H1 (cell line): ENCODE measurements at regions not wholly inside any gene's neighbourhood (a gene's known extent, or its start where the extent isn't known, plus 50 kb on each side); places are given as distances from the start of the nearest gene placed in this dataset.
"Not testable (repeated sequence)": the region's sequence is repeated elsewhere in the genome, so short reads cannot be mapped to it uniquely, and the experiment has no call there.

Experiments used
- CTCF ChIA-PET: fragments of 300-600 bp; sonication (Branson Sonifier 250); formaldehyde crosslinking; loops from one replicate; lab custom pipeline; 2021; ENCODE audit not compliant: partially characterized antibody; lab: Charles Lee
- POLR2A ChIA-PET: fragments of 300-600 bp; sonication (Branson Sonifier 250); formaldehyde crosslinking; loops from one replicate; lab custom pipeline; 2021; ENCODE audit warnings: inconsistent platforms; ENCODE audit not compliant: partially characterized antibody; lab: Charles Lee
- DNase-seq, 2 experiments: peaks; one replicate each; pipeline versions ENCODE4 v3.0.0 to v3.0.0-alpha.2; 2010 to 2022; ENCODE audit warnings: low spot score in 2 of 2, low read depth in 1 of 2, mixed read lengths in 1 of 2
- FAIRE-seq: peaks from 2 replicates; lab custom pipeline; 2011; peaks lifted over from hg19 to GRCh38; lab: Jason Lieb, UNC
- H2AFZ ChIP-seq: 2 replicates; pipeline ENCODE4 v1.8.1; 2012; ENCODE audit warnings: low read length, inconsistent platforms
- H2AK5ac ChIP-seq: 2 replicates; pipeline ENCODE4 v1.6.1; 2013; ENCODE audit warnings: low read depth, low read length
- H2BK120ac ChIP-seq: replicated peaks from 2 replicates; pipeline ENCODE3; 2013; ENCODE audit warnings: low read depth, low read length, inconsistent platforms
- H2BK12ac ChIP-seq: 2 replicates; pipeline ENCODE4 v1.6.1; 2013; ENCODE audit warnings: low read depth, low read length
- H2BK15ac ChIP-seq: 2 replicates; pipeline ENCODE4 v1.6.1; 2013; ENCODE audit warnings: low read length
- H2BK20ac ChIP-seq: 2 replicates; pipeline ENCODE4 v1.6.1; 2013; ENCODE audit warnings: low read length
- H2BK5ac ChIP-seq: 2 replicates; pipeline ENCODE4 v1.6.1; 2013; ENCODE audit warnings: low read depth, low read length
- H3K14ac ChIP-seq: 2 replicates; pipeline ENCODE4 v1.6.1; 2013; ENCODE audit warnings: inconsistent platforms; ENCODE audit not compliant: insufficient read length
- H3K18ac ChIP-seq: 2 replicates; pipeline ENCODE4 v1.6.1; 2013; ENCODE audit warnings: low read length; ENCODE audit errors: extremely low read depth
- H3K23ac ChIP-seq: 2 replicates; pipeline ENCODE4 v1.6.1; 2013; ENCODE audit warnings: inconsistent platforms; ENCODE audit not compliant: insufficient read length
- H3K23me2 ChIP-seq: 2 replicates; pipeline ENCODE4 v1.6.1; 2013; ENCODE audit warnings: low read depth, low read length
- H3K27ac ChIP-seq: 2 replicates; pipeline ENCODE4 v1.6.1; 2011; ENCODE audit warnings: low read depth, low read length, inconsistent platforms
- H3K27me3 ChIP-seq, 4 experiments: replicated peaks in 1 of 4; 1 replicate in 1 of 4; 2 replicates in 3 of 4; pipeline versions ENCODE4 v1.6.1 to v1.8.1; 2011 to 2013; ENCODE audit warnings: low read length in 3 of 4, mild to moderate bottlenecking in 3 of 4, inconsistent platforms in 2 of 4, mixed read lengths in 2 of 4, moderate library complexity in 1 of 4; ENCODE audit not compliant: control insufficient read depth in 3 of 4, insufficient read depth in 3 of 4; ENCODE audit errors: extremely low read depth in 1 of 4
- H3K36me3 ChIP-seq, 4 experiments: 2 replicates each; pipeline versions ENCODE4 v1.6.1 to v1.8.1; 2011 to 2013; ENCODE audit warnings: mild to moderate bottlenecking in 4 of 4, low read length in 3 of 4, moderate library complexity in 2 of 4, control low read depth in 1 of 4, inconsistent platforms in 1 of 4; ENCODE audit not compliant: insufficient read depth in 4 of 4, control insufficient read depth in 2 of 4
- H3K4ac ChIP-seq: replicated peaks from 2 replicates; pipeline ENCODE3; 2013; ENCODE audit warnings: low read length, low read depth, mixed read lengths, inconsistent platforms; ENCODE audit not compliant: insufficient read length
- H3K4me1 ChIP-seq, 4 experiments: replicated peaks in 1 of 4; 1 replicate in 1 of 4; 2 replicates in 3 of 4; pipeline versions ENCODE4 v1.6.1 to v1.8.1; 2011 to 2013; ENCODE audit warnings: low read length in 3 of 4, inconsistent platforms in 2 of 4, mixed read lengths in 1 of 4; ENCODE audit not compliant: insufficient read depth in 4 of 4, control insufficient read depth in 3 of 4
- H3K4me2 ChIP-seq, 2 experiments: 2 replicates each; pipeline versions ENCODE4 v1.6.1 to v1.8.1; 2011 to 2013; ENCODE audit warnings: low read depth in 2 of 2, low read length in 2 of 2, control low read depth in 1 of 2, inconsistent platforms in 1 of 2, mild to moderate bottlenecking in 1 of 2; ENCODE audit not compliant: insufficient read depth in 1 of 2
- H3K4me3 ChIP-seq, 4 experiments: fragments of 200-600, 300-600 bp in 1 of 4; sonication (generic), shearing (Covaris generic), sonication (Bioruptor Twin) in 1 of 4; 2 replicates each; pipeline versions ENCODE4 v1.5.1 to v1.8.1; 2011 to 2016; ENCODE audit warnings: low read length in 4 of 4, low read depth in 3 of 4, control low read depth in 2 of 4, inconsistent platforms in 2 of 4, mild to moderate bottlenecking in 2 of 4, mixed read lengths in 1 of 4, moderate library complexity in 1 of 4; ENCODE audit not compliant: insufficient read depth in 2 of 4; ENCODE audit errors: extremely low read depth in 1 of 4
- H3K56ac ChIP-seq: replicated peaks from 2 replicates; pipeline ENCODE3; 2013; ENCODE audit warnings: low read depth, mild to moderate bottlenecking, mixed read lengths, low read length, inconsistent platforms; ENCODE audit not compliant: insufficient read length
- H3K79me1 ChIP-seq: 2 replicates; pipeline ENCODE4 v1.6.1; 2013; ENCODE audit warnings: low read depth, low read length, control low read depth
- H3K79me2 ChIP-seq, 2 experiments: 2 replicates each; pipeline versions ENCODE4 v1.6.1 to v1.8.1; 2012 to 2013; ENCODE audit warnings: low read length in 2 of 2, mild to moderate bottlenecking in 2 of 2, inconsistent platforms in 1 of 2; ENCODE audit not compliant: insufficient read depth in 2 of 2, control insufficient read depth in 1 of 2
- H3K9ac ChIP-seq, 4 experiments: replicated peaks in 1 of 4; 1 replicate in 1 of 4; 2 replicates in 3 of 4; pipeline versions ENCODE4 v1.6.1 to v1.8.1; 2011 to 2013; ENCODE audit warnings: low read depth in 3 of 4, low read length in 3 of 4, control low read depth in 2 of 4, mild to moderate bottlenecking in 2 of 4, moderate library complexity in 2 of 4, inconsistent platforms in 1 of 4; ENCODE audit errors: extremely low read depth in 1 of 4
- H3K9me3 ChIP-seq, 2 experiments: 2 replicates each; pipeline versions ENCODE4 v1.6.1 to v1.8.1; 2012 to 2013; ENCODE audit warnings: mild to moderate bottlenecking in 2 of 2, moderate library complexity in 2 of 2, control low read depth in 1 of 2, inconsistent platforms in 1 of 2, low read depth in 1 of 2, low read length in 1 of 2, mixed read lengths in 1 of 2; ENCODE audit not compliant: insufficient read depth in 2 of 2
- H4K20me1 ChIP-seq, 2 experiments: replicated peaks in 1 of 2; 2 replicates each; pipeline versions ENCODE3 to v1.8.1; 2011 to 2013; ENCODE audit warnings: inconsistent platforms in 2 of 2, low read length in 2 of 2, mild to moderate bottlenecking in 1 of 2; ENCODE audit not compliant: insufficient read depth in 2 of 2, control insufficient read depth in 1 of 2
- H4K5ac ChIP-seq: 2 replicates; pipeline ENCODE4 v1.6.1; 2013; ENCODE audit warnings: low read length, low read depth, mixed read lengths, inconsistent platforms; ENCODE audit not compliant: insufficient read length
- H4K8ac ChIP-seq: 2 replicates; pipeline ENCODE4 v1.8.0; 2013; ENCODE audit warnings: mild to moderate bottlenecking, moderate library complexity, low read length, inconsistent platforms; ENCODE audit not compliant: insufficient read depth; ENCODE audit errors: extremely low read depth
- H4K91ac ChIP-seq: replicated peaks from 2 replicates; pipeline ENCODE3; 2013; ENCODE audit warnings: low read length, mixed read lengths, inconsistent platforms; ENCODE audit not compliant: insufficient read length
- WGBS, 2 experiments: shearing (Covaris generic) in 1 of 2; methylation state at CpG; one replicate each; pipeline versions ENCODE4 v1.1.6 to v1.1.7; 2013 to 2015; ENCODE audit warnings: low lambda C conversion rate in 2 of 2, mixed read lengths in 2 of 2, inconsistent platforms in 1 of 2, low coverage in 1 of 2, missing lambda C conversion rate in 1 of 2; ENCODE audit not compliant: insufficient replicate concordance in 2 of 2, insufficient coverage in 1 of 2, insufficient read length in 1 of 2; ENCODE audit errors: extremely low coverage in 1 of 2, missing lambda C conversion rate in 1 of 2; 5-methylcytosine and 5-hydroxymethylcytosine counted together

DNA sequence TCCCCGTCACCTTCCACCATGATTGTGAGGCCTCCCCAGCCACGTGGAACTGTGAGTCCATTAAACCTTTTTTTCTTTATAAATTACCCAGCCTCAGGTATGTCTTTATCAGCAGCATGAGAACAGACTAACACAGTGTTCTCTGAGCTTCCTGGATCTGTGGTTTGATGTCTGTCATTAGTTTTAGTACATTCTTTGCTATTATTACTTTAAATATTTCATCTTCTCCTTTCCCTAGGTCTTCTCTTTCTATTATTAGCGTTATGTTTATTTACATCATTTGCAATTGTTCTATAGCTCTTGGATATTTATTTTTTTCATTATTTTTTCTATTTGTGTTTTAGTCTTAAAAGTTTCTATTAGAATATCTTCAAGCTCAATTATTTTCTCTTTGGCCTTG is 1293.4 kb downstream of the GATA3 start:
- H2BK20ac ChIP-seq, H2AK5ac ChIP-seq, FAIRE-seq, H4K8ac ChIP-seq, H2BK12ac ChIP-seq, POLR2A ChIA-PET, H3K14ac ChIP-seq, H2BK120ac ChIP-seq, H2BK15ac ChIP-seq, H3K79me2 ChIP-seq, H3K4me2 ChIP-seq, H3K36me3 ChIP-seq, H4K5ac ChIP-seq, H4K91ac ChIP-seq, H4K20me1 ChIP-seq, H3K4me1 ChIP-seq, H3K23me2 ChIP-seq, H2BK5ac ChIP-seq, H3K4ac ChIP-seq, DNase-seq, H3K23ac ChIP-seq, H3K18ac ChIP-seq, H3K79me1 ChIP-seq, H2AFZ ChIP-seq, H3K4me3 ChIP-seq, H3K9ac ChIP-seq, H3K9me3 ChIP-seq, H3K56ac ChIP-seq, H3K27me3 ChIP-seq, H3K27ac ChIP-seq: not testable (repeated sequence)
- CTCF ChIA-PET = interaction anchor here (0.6 to 1.1 kb wide), 3 partner anchors 9 to 353 kb away, joined by 3 to 4 read pairs (median 3); no protein-coding TSS in a partner anchor
- 93% methylated on average over 3 of the region's 3 CpGs; no CpG with 5 or more reads in 1 of the 2 experiments for WGBS, 2 experiments
